Esophagus muscularis mucosa (tissue), 3 donors: ENCODE measurements at regions not wholly inside any gene's neighbourhood (a gene's known extent, or its start where the extent isn't known, plus 50 kb on each side); places are given as distances from the start of the nearest gene placed in this dataset.

Experiments used
- POLR2A ChIP-seq: fragments of 450-650 bp; IDR thresholded peaks from one replicate; pipeline ENCODE4 v1.6.1; 2017; ENCODE audit warnings: antibody characterized with exemption, moderate library complexity, mild to moderate bottlenecking, low read depth
- POLR2AphosphoS5 ChIP-seq, 2 donors: sonication (generic); formaldehyde crosslinking; IDR thresholded peaks; one replicate each; pipeline ENCODE4 v1.6.1; 2017; ENCODE audit warnings: antibody characterized with exemption in 2 of 2
- TF ChIP-seq, protein P1 (sequence below), 3 experiments: fragments of 200-600 bp in 2 of 3; fragments of 450-650 bp in 1 of 3; sonication (generic) in 2 of 3; IDR thresholded peaks; one replicate each; pipeline ENCODE4 v1.5.1; 2017 to 2019; ENCODE audit warnings: antibody characterized with exemption in 3 of 3, mild to moderate bottlenecking in 2 of 3, moderate library complexity in 1 of 3

- TF ChIP-seq, protein P1, sequence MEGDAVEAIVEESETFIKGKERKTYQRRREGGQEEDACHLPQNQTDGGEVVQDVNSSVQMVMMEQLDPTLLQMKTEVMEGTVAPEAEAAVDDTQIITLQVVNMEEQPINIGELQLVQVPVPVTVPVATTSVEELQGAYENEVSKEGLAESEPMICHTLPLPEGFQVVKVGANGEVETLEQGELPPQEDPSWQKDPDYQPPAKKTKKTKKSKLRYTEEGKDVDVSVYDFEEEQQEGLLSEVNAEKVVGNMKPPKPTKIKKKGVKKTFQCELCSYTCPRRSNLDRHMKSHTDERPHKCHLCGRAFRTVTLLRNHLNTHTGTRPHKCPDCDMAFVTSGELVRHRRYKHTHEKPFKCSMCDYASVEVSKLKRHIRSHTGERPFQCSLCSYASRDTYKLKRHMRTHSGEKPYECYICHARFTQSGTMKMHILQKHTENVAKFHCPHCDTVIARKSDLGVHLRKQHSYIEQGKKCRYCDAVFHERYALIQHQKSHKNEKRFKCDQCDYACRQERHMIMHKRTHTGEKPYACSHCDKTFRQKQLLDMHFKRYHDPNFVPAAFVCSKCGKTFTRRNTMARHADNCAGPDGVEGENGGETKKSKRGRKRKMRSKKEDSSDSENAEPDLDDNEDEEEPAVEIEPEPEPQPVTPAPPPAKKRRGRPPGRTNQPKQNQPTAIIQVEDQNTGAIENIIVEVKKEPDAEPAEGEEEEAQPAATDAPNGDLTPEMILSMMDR (IDR thresholded peaks at IDR 0.05) = no peak
- TF ChIP-seq POLR2A (no peak), POLR2AphosphoS5 (IDR thresholded peaks at IDR 0.05) (no peak)
Measured at GRCh38 chr14:84814391-84814790, 715.6 kb upstream of the FLRT2 start.
